NT2/D1 (cell line): ENCODE measurements at regions not wholly inside any gene's neighbourhood (a gene's known extent, or its start where the extent isn't known, plus 50 kb on each side); places are given as distances from the start of the nearest gene placed in this dataset.
"Not testable (repeated sequence)": the region's sequence is repeated elsewhere in the genome, so short reads cannot be mapped to it uniquely, and the experiment has no call there.

ENCODE experiments used
- DNase-seq: peaks from one replicate; pipeline ENCODE4 v3.0.0-alpha.2; 2011; ENCODE audit warnings: low read depth, low spot score
- H3K27me3 ChIP-seq: 2 replicates; pipeline ENCODE4 v1.6.0; 2011; ENCODE audit warnings: mild to moderate bottlenecking; ENCODE audit not compliant: insufficient read length, insufficient read depth
- H3K36me3 ChIP-seq: 2 replicates; pipeline ENCODE4 v1.6.1; 2011; ENCODE audit warnings: mild to moderate bottlenecking, low read length, mixed read lengths; ENCODE audit not compliant: insufficient read depth, insufficient read length
- H3K4me1 ChIP-seq: 2 replicates; pipeline ENCODE4 v1.5.1; 2011; ENCODE audit not compliant: insufficient read depth, insufficient read length
- H3K4me3 ChIP-seq: 2 replicates; pipeline ENCODE4 v1.5.1; 2011; ENCODE audit warnings: low read depth; ENCODE audit not compliant: insufficient read length
- H3K9ac ChIP-seq: 2 replicates; pipeline ENCODE4 v1.6.0; 2011; ENCODE audit warnings: low read depth; ENCODE audit not compliant: insufficient read length
- H3K9me3 ChIP-seq: 2 replicates; pipeline ENCODE4 v1.5.1; 2011; ENCODE audit warnings: mild to moderate bottlenecking, low read length; ENCODE audit not compliant: insufficient read depth
- SUZ12 ChIP-seq: IDR thresholded peaks from 2 replicates; pipeline ENCODE4 v1.6.1; 2011; ENCODE audit not compliant: insufficient read length, insufficient read depth; ENCODE audit errors: extremely low read depth
- YY1 ChIP-seq: IDR thresholded peaks from 2 replicates; pipeline ENCODE4 v1.6.1; 2011; ENCODE audit not compliant: insufficient read length, insufficient read depth
- ZNF274 ChIP-seq: IDR thresholded peaks from 2 replicates; pipeline ENCODE4 v1.6.1; 2011; ENCODE audit warnings: mild to moderate bottlenecking, low read depth, low read length

DNA sequence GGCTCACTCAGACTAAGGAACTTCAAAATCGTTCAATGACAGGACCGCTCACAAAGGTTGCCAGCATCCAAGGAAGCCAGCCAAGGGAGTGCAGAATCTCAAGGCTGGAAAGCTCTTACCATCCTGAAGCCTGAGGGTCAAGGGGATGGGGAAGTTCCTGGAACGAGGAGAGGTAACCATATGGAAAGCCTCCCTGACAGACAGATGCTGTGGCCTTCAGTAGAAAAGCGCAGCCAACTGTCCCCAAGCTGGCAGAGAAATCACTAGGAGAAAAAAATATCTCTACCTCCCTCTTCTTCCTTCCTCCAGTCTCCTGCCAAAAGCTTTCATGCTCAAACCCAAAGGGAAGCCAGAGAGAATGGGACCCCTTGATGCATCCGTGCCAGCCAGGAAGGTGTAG is 90.5 kb upstream of the RANBP3L start:
- Histone ChIP-seq H3K27me3 (no peaks in the 10 kb centered on the region), H3K4me1 (no peaks in the 10 kb centered on the region), H3K36me3 (no peaks in the 10 kb centered on the region)

DNA sequence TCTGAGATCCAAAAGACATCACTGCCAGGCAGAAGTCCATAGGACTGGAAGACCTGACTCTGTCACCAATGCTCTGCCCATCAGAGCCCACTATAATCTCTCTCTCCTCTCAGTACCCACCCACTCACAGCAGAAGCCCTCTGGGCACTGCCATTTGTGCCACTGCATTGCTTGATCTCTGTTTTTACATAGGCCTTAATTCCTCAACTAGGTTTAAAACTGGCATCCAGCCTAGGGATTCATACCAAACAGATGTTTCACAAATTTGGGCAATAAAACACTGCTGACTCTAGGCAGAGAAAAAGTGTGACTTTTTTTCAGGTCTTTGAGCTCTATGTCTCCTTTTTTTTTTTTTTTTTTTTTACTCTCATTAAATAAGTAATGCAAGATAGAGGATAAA is 91.1 kb upstream of the RANBP3L start:
- Histone ChIP-seq H3K4me3 (no peak overlapping the region), H3K4me1 (no peaks in the 10 kb centered on the region), H3K27me3 (no peaks in the 10 kb centered on the region), H3K9me3 (no peaks in the 10 kb centered on the region), H3K9ac (no peak overlapping the region), H3K36me3 (no peaks in the 10 kb centered on the region)
- TF ChIP-seq SUZ12 = no peak
- no peak for TF ChIP-seq ZNF274
- no peak for TF ChIP-seq YY1
- DNase-seq = no peak

More for the DNA sequence above, 90.5 kb upstream of the RANBP3L start:
- H3K9ac ChIP-seq = no peak overlapping the region
- H3K4me3 ChIP-seq = no peak overlapping the region
- TF ChIP-seq ZNF274 (no peak), YY1 (no peak), SUZ12 (no peak)
- H3K9me3 ChIP-seq = no peaks in the 10 kb centered on the region
- no peak for DNase-seq

DNA sequence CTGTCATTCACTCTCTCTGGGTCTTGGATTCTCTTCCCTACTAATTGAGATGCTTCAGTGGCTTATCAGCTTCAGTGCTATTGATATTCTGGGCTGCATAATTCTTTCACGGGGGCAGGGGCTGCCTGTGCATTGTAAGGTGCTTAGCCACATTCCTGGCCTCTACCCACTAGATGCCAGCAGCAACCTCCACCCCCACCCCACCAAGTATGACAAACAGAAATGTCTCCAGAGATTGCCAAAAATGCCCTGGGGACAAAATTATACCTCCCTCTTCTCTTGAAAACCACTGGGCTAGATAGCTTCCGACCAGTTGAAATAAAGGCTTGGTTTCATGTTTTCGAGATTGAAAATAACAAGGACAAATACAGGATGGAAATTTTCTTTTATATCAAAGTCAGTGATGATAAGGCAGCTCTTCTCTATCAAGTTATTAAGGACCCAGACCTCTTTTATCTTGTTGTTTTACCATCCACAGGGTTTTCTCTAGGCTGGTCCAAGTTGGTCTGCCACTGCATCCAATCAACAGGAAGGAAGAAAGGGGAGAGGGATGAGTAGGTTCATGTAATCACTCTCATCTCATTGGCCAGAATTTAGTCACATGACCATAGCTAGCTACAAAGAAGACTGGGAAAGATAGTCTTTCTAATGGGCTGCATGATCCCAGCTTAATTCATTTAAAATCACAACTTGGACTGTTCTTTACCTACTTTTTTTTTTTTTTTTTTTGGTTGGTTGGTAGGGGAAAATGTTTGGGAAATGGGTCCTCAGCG is 92.1 kb upstream of the RANBP3L start:
- TF ChIP-seq ZNF274 (no peak), SUZ12 (no peak), YY1 (no peak)
- Histone ChIP-seq H3K27me3 (no peaks in the 10 kb centered on the region), H3K4me3 (no peak overlapping the region)

DNA sequence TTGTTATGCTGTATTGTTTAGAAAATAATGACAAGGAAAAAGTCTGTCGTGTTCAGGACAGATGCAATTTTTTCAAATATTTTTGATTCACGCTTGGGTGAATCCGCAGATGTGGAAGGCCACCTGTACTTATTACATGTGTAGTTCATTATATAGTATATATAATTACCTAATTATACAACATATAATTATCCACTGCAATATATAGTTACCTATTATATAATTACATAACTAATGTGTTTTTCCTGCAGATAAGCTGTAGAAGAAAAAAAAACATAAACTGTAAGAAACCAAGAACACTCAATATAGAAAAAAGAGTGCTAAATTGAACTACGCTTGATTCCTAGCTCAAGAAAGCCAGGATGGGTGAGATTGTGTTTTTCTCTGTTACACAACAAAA is 93.6 kb upstream of the RANBP3L start:
- Histone ChIP-seq H3K36me3 (no peaks in the 10 kb centered on the region), H3K9ac (no peak overlapping the region), H3K4me1 (no peaks in the 10 kb centered on the region), H3K27me3 (no peaks in the 10 kb centered on the region), H3K9me3 (no peaks in the 10 kb centered on the region), H3K4me3 (no peak overlapping the region)
- no peak for DNase-seq
- TF ChIP-seq SUZ12 (no peak), YY1 (no peak), ZNF274 (no peak)

More for the DNA sequence above, 92.1 kb upstream of the RANBP3L start:
- H3K36me3 ChIP-seq = no peaks in the 10 kb centered on the region
- no peak for DNase-seq
- H3K9ac ChIP-seq = no peak overlapping the region
- no peaks in the 10 kb centered on the region for H3K9me3 ChIP-seq
- H3K4me1 ChIP-seq = no peaks in the 10 kb centered on the region

DNA sequence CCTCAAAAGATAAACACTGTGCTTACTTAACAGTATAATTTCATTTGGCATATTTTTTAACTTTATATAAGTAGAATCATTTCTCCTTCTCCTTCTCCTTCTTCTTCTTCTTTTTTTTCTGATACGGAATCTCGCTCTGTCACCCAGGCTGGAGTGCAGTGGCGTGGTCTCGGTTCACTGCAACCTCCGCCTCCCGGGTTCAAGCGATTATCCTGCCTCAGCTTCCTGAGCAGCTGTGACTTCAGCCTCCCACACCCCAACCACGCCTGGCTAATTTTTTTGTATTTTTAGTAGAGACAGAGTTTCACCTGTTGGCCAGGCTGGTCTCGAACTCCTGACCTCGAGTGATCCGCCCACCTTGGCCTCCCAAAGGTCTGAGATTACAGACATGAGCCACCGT is 94.2 kb upstream of the RANBP3L start:
- not testable (repeated sequence) for H3K4me3 ChIP-seq, H3K9me3 ChIP-seq, DNase-seq, H3K9ac ChIP-seq, H3K27me3 ChIP-seq, H3K36me3 ChIP-seq, H3K4me1 ChIP-seq

DNA sequence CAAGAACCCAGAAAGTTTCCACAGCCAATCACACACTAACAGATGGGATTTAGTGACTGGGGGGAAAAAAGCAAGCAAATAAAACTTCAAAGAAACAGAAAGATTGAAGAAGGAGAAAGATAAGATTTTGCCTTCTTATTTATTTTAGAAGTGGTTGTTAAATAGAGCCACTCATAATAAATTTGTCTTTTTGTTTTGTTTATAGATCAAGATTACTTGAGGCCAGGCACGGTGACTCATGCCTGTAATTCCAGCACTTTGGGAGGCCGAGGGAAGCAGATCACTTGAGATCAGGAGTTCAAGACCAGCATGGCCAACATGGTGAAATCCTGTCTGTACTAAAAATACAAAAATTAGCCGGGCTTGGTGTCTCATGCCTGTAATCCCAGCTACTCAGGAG is 94.9 kb upstream of the RANBP3L start:
- Histone ChIP-seq H3K4me3 (no peak overlapping the region), H3K4me1 (no peaks in the 10 kb centered on the region), H3K9ac (no peak overlapping the region), H3K27me3 (no peaks in the 10 kb centered on the region), H3K36me3 (no peaks in the 10 kb centered on the region), H3K9me3 (no peaks in the 10 kb centered on the region)
- no peak for DNase-seq
- TF ChIP-seq ZNF274 = no peak
- no peak for TF ChIP-seq SUZ12
- TF ChIP-seq YY1 = no peak

DNA sequence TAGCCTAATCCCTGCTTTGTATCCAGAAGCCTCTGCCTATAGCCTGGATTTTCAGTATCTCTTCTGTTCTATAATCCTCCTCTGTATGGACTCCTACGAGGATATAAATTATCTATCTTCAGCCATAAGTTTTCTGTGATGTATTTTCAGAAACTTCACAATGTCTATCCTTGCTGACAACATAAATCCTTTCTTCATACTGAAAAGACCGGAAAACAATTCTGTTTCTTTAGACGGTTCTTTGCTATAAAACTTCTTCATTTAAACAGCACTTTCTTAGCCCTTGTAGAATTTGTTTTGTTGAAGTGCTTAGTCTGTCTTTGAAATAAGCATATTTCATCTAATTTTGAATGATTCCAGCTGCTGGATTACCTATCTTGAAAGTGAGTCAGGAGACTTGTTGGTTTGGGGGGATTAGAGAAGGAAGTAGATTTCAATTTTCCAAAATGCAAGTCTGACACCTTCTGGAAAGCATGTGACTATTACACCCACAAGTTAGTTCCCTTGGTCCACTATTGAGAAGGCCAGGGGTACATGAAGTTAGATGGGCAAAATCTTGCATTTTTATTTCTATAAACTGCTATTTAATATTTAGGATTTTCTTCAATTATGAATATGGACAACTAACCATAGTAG is 96.3 kb upstream of the RANBP3L start:
- Histone ChIP-seq H3K36me3 (no peaks in the 10 kb centered on the region), H3K27me3 (no peaks in the 10 kb centered on the region), H3K4me3 (no peak overlapping the region), H3K4me1 (no peaks in the 10 kb centered on the region), H3K9me3 (no peaks in the 10 kb centered on the region), H3K9ac (no peak overlapping the region)
- no peak for TF ChIP-seq SUZ12
- DNase-seq = no peak
